ENCODE measurements at regions not wholly inside any gene's neighbourhood (a gene's known extent, or its start where the extent isn't known, plus 50 kb on each side); places are given as distances from the start of the nearest gene placed in this dataset.

- Mint-ChIP-seq H3K36me3 (ENCODE audit: low read depth) (no peaks in the 10 kb centered on the region), H3K9me3 (no peaks in the 10 kb centered on the region), H3K27ac (peak overlapping the region; percentile 84), H3K4me3 (peak overlapping the region; percentile 52), H3K27me3 (no peaks in the 10 kb centered on the region), H3K4me1 (ENCODE audit: low read depth) (peaks cover 47% of the 10 kb centered on the region)
- intact Hi-C loops (cut with micrococcal nuclease), result loop anchor here (2.0 to 10.0 kb wide), 3 partner anchors 14 to 186 kb away; partner anchors contain the start of gene BBS10
These were observed 74.2 kb upstream of the NAP1L1 start for GRCh38 chr12:76158518-76159321.

GRCh38 chr12:76156726-76157125 lies 72.2 kb upstream of the NAP1L1 start:
- Mint-ChIP-seq H3K27me3 (no peaks in the 10 kb centered on the region), H3K4me3 (no peak overlapping the region), H3K4me1 (ENCODE audit: low read depth) (peaks cover 61% of the 10 kb centered on the region), H3K9me3 (no peaks in the 10 kb centered on the region), H3K36me3 (ENCODE audit: low read depth) (no peaks in the 10 kb centered on the region), H3K27ac (peak overlapping the region; percentile 77)
- intact Hi-C loops (cut with micrococcal nuclease), result loop anchor here (2.0 to 10.0 kb wide), 3 partner anchors 58 to 188 kb away; partner anchors contain the start of genes BBS10 and NAP1L1

- intact Hi-C loops (cut with micrococcal nuclease), result loop anchor here (2.0 to 10.0 kb wide), 3 partner anchors 58 to 188 kb away; partner anchors contain the start of genes BBS10 and NAP1L1
- no peak overlapping the region for H3K4me3 Mint-ChIP-seq
- H3K9me3 Mint-ChIP-seq, result no peaks in the 10 kb centered on the region
- H3K36me3 Mint-ChIP-seq (ENCODE audit: low read depth), result no peaks in the 10 kb centered on the region
- H3K4me1 Mint-ChIP-seq (ENCODE audit: low read depth), result peaks cover 65% of the 10 kb centered on the region
- H3K27ac Mint-ChIP-seq, result peak overlapping the region; percentile 77
- no peaks in the 10 kb centered on the region for H3K27me3 Mint-ChIP-seq
These were observed 71.8 kb upstream of the NAP1L1 start for GRCh38 chr12:76156314-76156713.

- no peaks in the 10 kb centered on the region for H3K36me3 Mint-ChIP-seq (ENCODE audit: low read depth)
- peak overlapping the region; percentile 77 for H3K27ac Mint-ChIP-seq
- no peaks in the 10 kb centered on the region for H3K9me3 Mint-ChIP-seq
- peaks cover 73% of the 10 kb centered on the region for H3K4me1 Mint-ChIP-seq (ENCODE audit: low read depth)
- H3K27me3 Mint-ChIP-seq, result no peaks in the 10 kb centered on the region
- intact Hi-C loops (cut with micrococcal nuclease), result loop anchor here (10.0 kb wide), 2 partner anchors 60 to 190 kb away; partner anchors contain the start of gene BBS10
- H3K4me3 Mint-ChIP-seq, result no peak overlapping the region
These were observed 70.7 kb upstream of the NAP1L1 start for GRCh38 chr12:76155157-76155670.

GRCh38 chr12:76153616-76154015 lies 69.1 kb upstream of the NAP1L1 start:
- H3K27ac Mint-ChIP-seq, result peak overlapping the region; percentile 20
- H3K36me3 Mint-ChIP-seq (ENCODE audit: low read depth), result no peaks in the 10 kb centered on the region
- peaks cover 60% of the 10 kb centered on the region for H3K4me1 Mint-ChIP-seq (ENCODE audit: low read depth)
- intact Hi-C loops (cut with micrococcal nuclease), result loop anchor here (10.0 kb wide), 2 partner anchors 61 to 191 kb away; partner anchors contain the start of gene BBS10
- no peaks in the 10 kb centered on the region for H3K27me3 Mint-ChIP-seq
- H3K9me3 Mint-ChIP-seq, result no peaks in the 10 kb centered on the region
- no peak overlapping the region for H3K4me3 Mint-ChIP-seq

GRCh38 chr12:76152181-76152807 lies 67.8 kb upstream of the NAP1L1 start:
- intact Hi-C loops (cut with micrococcal nuclease), result loop anchor here (10.0 kb wide), 2 partner anchors 63 to 193 kb away; partner anchors contain the start of gene BBS10
- peak overlapping the region; percentile 63 for H3K27ac Mint-ChIP-seq

GRCh38 chr12:76144245-76144549 lies 59.7 kb upstream of the NAP1L1 start:
- intact Hi-C loops (cut with micrococcal nuclease), result no loop called here
- H3K36me3 Mint-ChIP-seq (ENCODE audit: low read depth), result no peaks in the 10 kb centered on the region
- H3K27me3 Mint-ChIP-seq, result no peaks in the 10 kb centered on the region
- peaks cover 13% of the 10 kb centered on the region for H3K4me1 Mint-ChIP-seq (ENCODE audit: low read depth)
- H3K9me3 Mint-ChIP-seq, result no peaks in the 10 kb centered on the region
- no peak overlapping the region for H3K27ac Mint-ChIP-seq
- H3K4me3 Mint-ChIP-seq, result no peak overlapping the region

More at GRCh38 chr12:76152181-76152807, 67.8 kb upstream of the NAP1L1 start:
- Mint-ChIP-seq H3K4me1 (ENCODE audit: low read depth) (peaks cover 49% of the 10 kb centered on the region), H3K36me3 (ENCODE audit: low read depth) (no peaks in the 10 kb centered on the region), H3K9me3 (no peaks in the 10 kb centered on the region), H3K27me3 (no peaks in the 10 kb centered on the region), H3K4me3 (peak overlapping the region; percentile 20)

GRCh38 chr12:76143343-76144244 lies 59.1 kb upstream of the NAP1L1 start:
- no peaks in the 10 kb centered on the region for H3K27me3 Mint-ChIP-seq
- H3K36me3 Mint-ChIP-seq (ENCODE audit: low read depth), result no peaks in the 10 kb centered on the region
- no peak overlapping the region for H3K27ac Mint-ChIP-seq
- peaks cover 13% of the 10 kb centered on the region for H3K4me1 Mint-ChIP-seq (ENCODE audit: low read depth)
- intact Hi-C loops (cut with micrococcal nuclease), result no loop called here
- no peaks in the 10 kb centered on the region for H3K9me3 Mint-ChIP-seq
- no peak overlapping the region for H3K4me3 Mint-ChIP-seq

- Mint-ChIP-seq H3K36me3 (ENCODE audit: low read depth) (no peaks in the 10 kb centered on the region), H3K4me3 (no peak overlapping the region), H3K27me3 (no peaks in the 10 kb centered on the region), H3K4me1 (ENCODE audit: low read depth) (peaks cover 13% of the 10 kb centered on the region), H3K9me3 (peaks cover 13% of the 10 kb centered on the region), H3K27ac (no peak overlapping the region)
- intact Hi-C loops (cut with micrococcal nuclease), result no loop called here
These were observed 57.8 kb upstream of the NAP1L1 start for GRCh38 chr12:76142305-76142704.

GRCh38 chr12:76138656-76139055 lies 54.2 kb upstream of the NAP1L1 start:
- no peak overlapping the region for H3K4me3 Mint-ChIP-seq
- H3K36me3 Mint-ChIP-seq (ENCODE audit: low read depth), result no peaks in the 10 kb centered on the region
- peaks cover 6% of the 10 kb centered on the region for H3K4me1 Mint-ChIP-seq (ENCODE audit: low read depth)
- peaks cover 16% of the 10 kb centered on the region for H3K9me3 Mint-ChIP-seq
- intact Hi-C loops (cut with micrococcal nuclease), result no loop called here
- H3K27me3 Mint-ChIP-seq, result no peaks in the 10 kb centered on the region
- H3K27ac Mint-ChIP-seq, result no peak overlapping the region

- intact Hi-C loops (cut with micrococcal nuclease), result no loop called here
- no peaks in the 10 kb centered on the region for H3K36me3 Mint-ChIP-seq (ENCODE audit: low read depth)
- no peaks in the 10 kb centered on the region for H3K4me1 Mint-ChIP-seq (ENCODE audit: low read depth)
- H3K27ac Mint-ChIP-seq, result no peak overlapping the region
- no peak overlapping the region for H3K4me3 Mint-ChIP-seq
- no peaks in the 10 kb centered on the region for H3K27me3 Mint-ChIP-seq
- H3K9me3 Mint-ChIP-seq, result peaks cover 17% of the 10 kb centered on the region
These were observed 53.1 kb upstream of the NAP1L1 start for GRCh38 chr12:76137606-76138005.

- intact Hi-C loops (cut with micrococcal nuclease), result no loop called here
- Mint-ChIP-seq H3K4me1 (ENCODE audit: low read depth) (no peaks in the 10 kb centered on the region), H3K27ac (no peak overlapping the region), H3K4me3 (no peak overlapping the region), H3K27me3 (peaks cover 3% of the 10 kb centered on the region), H3K9me3 (peaks cover 33% of the 10 kb centered on the region), H3K36me3 (ENCODE audit: low read depth) (no peaks in the 10 kb centered on the region)
These were observed 51.0 kb upstream of the NAP1L1 start for GRCh38 chr12:76135456-76135855.
